ENCODE measurements at regions not wholly inside any gene's neighbourhood (a gene's known extent, or its start where the extent isn't known, plus 50 kb on each side); places are given as distances from the start of the nearest gene placed in this dataset.

GRCh38 chr11:79932612-79933011 lies 491.8 kb upstream of the TENM4 start:
- Histone ChIP-seq H3K4me1 (ENCODE audit: control insufficient read depth, insufficient read depth, low read length) (no peaks in the 10 kb centered on the region), H3K9me3 (replicated peaks; ENCODE audit: control insufficient read depth, insufficient read depth, low read length) (no peaks in the 10 kb centered on the region), H3K4me3 (no peak overlapping the region), H2AFZ (ENCODE audit: control insufficient read depth, low read depth, low read length) (no peak overlapping the region), H3K79me2 (ENCODE audit: control insufficient read depth, insufficient read depth, low read length) (no peaks in the 10 kb centered on the region), H3K27ac (ENCODE audit: control insufficient read depth, insufficient read depth) (no peak overlapping the region), H3K9ac (ENCODE audit: control insufficient read depth, insufficient read depth, low read length) (no peak overlapping the region), H3K4me2 (ENCODE audit: control insufficient read depth, insufficient read depth) (no peak overlapping the region), H3K27me3 (replicated peaks in 1 of 2; ENCODE audit: control insufficient read depth in 2 of 2, insufficient read depth in 2 of 2, low read length in 1 of 2) (no peaks in the 10 kb centered on the region; a peak in 1 of 4 replicates), H3K36me3 (ENCODE audit: control insufficient read depth in 2 of 2, insufficient read depth in 2 of 2, low read length in 1 of 2) (no peaks in the 10 kb centered on the region), H4K20me1 (ENCODE audit: control insufficient read depth, insufficient read depth) (no peaks in the 10 kb centered on the region)
- in situ Hi-C loops (cut with MboI) (no loop called here), intact Hi-C loops (cut with micrococcal nuclease; ENCODE audit: unreplicated experiment) (no loop called here)
- FAIRE-seq: no peak
- ChIA-PET SMC1A (ENCODE audit: uncharacterized antibody, unreplicated experiment) (interaction anchor here (0.5 to 1.5 kb wide), 2 partner anchors 11 to 63 kb away, joined by 3 to 4 read pairs; no protein-coding TSS in a partner anchor), POLR2A (no interaction called here), CTCF (no interaction called here), RAD21 (ENCODE audit: unreplicated experiment) (no interaction called here)
- TF ChIP-seq PRDM15 (CRISPR knock-in tag; IDR thresholded peaks at IDR 0.05): no peak
- no peak for TF ChIP-seq LARP7 (IDR thresholded peaks at IDR 0.05)
- no TSS peak for BruUV-seq (replicated peaks)
- no peak for DNase-seq (ENCODE audit: low read depth, low spot score)
- 8% methylated on average over 1 of the region's 1 CpG for WGBS (ENCODE audit: insufficient coverage, insufficient replicate concordance, low lambda C conversion rate, missing lambda C conversion rate)
- no peak for ATAC-seq

- H3K9me3 ChIP-seq (replicated peaks; ENCODE audit: control insufficient read depth, insufficient read depth, low read length): no peaks in the 10 kb centered on the region
- no peak for ATAC-seq
- TF ChIP-seq PML (IDR thresholded peaks at IDR 0.05; ENCODE audit: low read length) (no peak), TCF12 (IDR thresholded peaks at IDR 0.05; ENCODE audit: low read depth, low read length) (no peak), SIN3A (IDR thresholded peaks at IDR 0.05; ENCODE audit: low read depth, low read length) (no peak), ZBTB4 (CRISPR knock-in tag; IDR thresholded peaks at IDR 0.05) (no peak), BRCA1 (IDR thresholded peaks at IDR 0.05; ENCODE audit: low read depth, low read length) (no peak), FOS (IDR thresholded peaks at IDR 0.05; ENCODE audit: borderline replicate concordance, extremely low read depth, insufficient read length) (no peak), IRF3 (IDR thresholded peaks at IDR 0.05) (no peak), SMAD5 (IDR thresholded peaks at IDR 0.05; ENCODE audit: low read depth) (no peak), RB1 (IDR thresholded peaks at IDR 0.05; ENCODE audit: borderline replicate concordance) (no peak), BMI1 (IDR thresholded peaks at IDR 0.05; ENCODE audit: borderline replicate concordance) (no peak)
Observed at GRCh38 chr11:79931692-79932091, 490.9 kb upstream of the TENM4 start.

More at GRCh38 chr11:79931692-79932091, 490.9 kb upstream of the TENM4 start:
- H3K79me2 ChIP-seq (ENCODE audit: control insufficient read depth, insufficient read depth, low read length): no peaks in the 10 kb centered on the region
- ChIA-PET SMC1A (ENCODE audit: uncharacterized antibody, unreplicated experiment) (interaction anchor here (1.5 kb wide), 1 partner anchor 12 kb away, joined by 4 read pairs; no protein-coding TSS in a partner anchor), POLR2A (no interaction called here), RAD21 (ENCODE audit: unreplicated experiment) (no interaction called here), CTCF (no interaction called here)
- no peak overlapping the region for H3K4me2 ChIP-seq (ENCODE audit: control insufficient read depth, insufficient read depth)
- BruUV-seq (replicated peaks): no TSS peak
- no peaks in the 10 kb centered on the region; a peak in 2 of 4 replicates for H3K27me3 ChIP-seq (replicated peaks in 1 of 2; ENCODE audit: control insufficient read depth in 2 of 2, insufficient read depth in 2 of 2, low read length in 1 of 2)
- 0% methylated on average over 1 of the region's 1 CpG for WGBS (ENCODE audit: insufficient coverage, insufficient replicate concordance, low lambda C conversion rate, missing lambda C conversion rate)
- intact Hi-C loops (cut with micrococcal nuclease; ENCODE audit: unreplicated experiment) (no loop called here), in situ Hi-C loops (cut with MboI) (no loop called here)
- DNase-seq (ENCODE audit: low read depth, low spot score) (no peak), FAIRE-seq (no peak)
- H3K4me3 ChIP-seq: no peak overlapping the region
- H2AFZ ChIP-seq (ENCODE audit: control insufficient read depth, low read depth, low read length): no peak overlapping the region
- no peaks in the 10 kb centered on the region for H3K36me3 ChIP-seq (ENCODE audit: control insufficient read depth in 2 of 2, insufficient read depth in 2 of 2, low read length in 1 of 2)
- H3K4me1 ChIP-seq (ENCODE audit: control insufficient read depth, insufficient read depth, low read length): no peaks in the 10 kb centered on the region
- H3K27ac ChIP-seq (ENCODE audit: control insufficient read depth, insufficient read depth): no peak overlapping the region
- no peak overlapping the region for H3K9ac ChIP-seq (ENCODE audit: control insufficient read depth, insufficient read depth, low read length)
- no peaks in the 10 kb centered on the region for H4K20me1 ChIP-seq (ENCODE audit: control insufficient read depth, insufficient read depth)
